Spleen (tissue), 7 donors: ENCODE measurements at regions not wholly inside any gene's neighbourhood (a gene's known extent, or its start where the extent isn't known, plus 50 kb on each side); places are given as distances from the start of the nearest gene placed in this dataset.

ENCODE experiments used
- CTCF ChIP-seq, 11 experiments: fragments of 200-600 bp in 7 of 11; fragments of 450-650 bp in 4 of 11; sonication (generic) in 4 of 11; IDR thresholded peaks in 8 of 11; conservative IDR thresholded peaks in 3 of 11; 1 replicate in 7 of 11; 2 replicates in 4 of 11; pipeline versions ENCODE4 v1.4.0 to v1.8.0; 2016 to 2021; ENCODE audit warnings: antibody characterized with exemption in 11 of 11, inconsistent platforms in 4 of 11, mild to moderate bottlenecking in 1 of 11
- POLR2A ChIP-seq, 3 donors: fragments of 450-650 bp; IDR thresholded peaks; one replicate each; pipeline ENCODE4 v1.5.1; 2017; ENCODE audit warnings: antibody characterized with exemption in 3 of 3, mild to moderate bottlenecking in 1 of 3
- POLR2AphosphoS5 ChIP-seq, 3 donors: sonication (generic); formaldehyde crosslinking; IDR thresholded peaks; one replicate each; pipeline ENCODE4 v1.5.1; 2017; ENCODE audit warnings: antibody characterized with exemption in 3 of 3
- donor health status: DM: no; HTN: no; CAD: no; lungs with moderate emphysema.
- donor health status: DM: no; HTN: no; CAD: no.
- donor health status: DM: no; HTN: no; CAD: no.

GRCh38 chr18:10046178-10046807 lies 132.5 kb downstream of the VAPA start:
- no peak for TF ChIP-seq POLR2AphosphoS5 (IDR thresholded peaks at IDR 0.05)
- TF ChIP-seq POLR2A (IDR thresholded peaks at IDR 0.05), result no peak
- TF ChIP-seq CTCF (IDR thresholded peaks at IDR 0.05 in 8 of 11, conservative IDR thresholded peaks at IDR 0.05 in 3 of 11), result no peak
